Renal cortical epithelial cell (primary cell): ENCODE measurements at regions not wholly inside any gene's neighbourhood (a gene's known extent, or its start where the extent isn't known, plus 50 kb on each side); places are given as distances from the start of the nearest gene placed in this dataset.
A peak's percentile ranks its signal among the peaks of the same experiment; 100 is the strongest.

ENCODE experiments used
- DNase-seq: peaks from one replicate; pipeline ENCODE4 v3.0.0-alpha.2; 2011; ENCODE audit warnings: low read depth

DNA sequence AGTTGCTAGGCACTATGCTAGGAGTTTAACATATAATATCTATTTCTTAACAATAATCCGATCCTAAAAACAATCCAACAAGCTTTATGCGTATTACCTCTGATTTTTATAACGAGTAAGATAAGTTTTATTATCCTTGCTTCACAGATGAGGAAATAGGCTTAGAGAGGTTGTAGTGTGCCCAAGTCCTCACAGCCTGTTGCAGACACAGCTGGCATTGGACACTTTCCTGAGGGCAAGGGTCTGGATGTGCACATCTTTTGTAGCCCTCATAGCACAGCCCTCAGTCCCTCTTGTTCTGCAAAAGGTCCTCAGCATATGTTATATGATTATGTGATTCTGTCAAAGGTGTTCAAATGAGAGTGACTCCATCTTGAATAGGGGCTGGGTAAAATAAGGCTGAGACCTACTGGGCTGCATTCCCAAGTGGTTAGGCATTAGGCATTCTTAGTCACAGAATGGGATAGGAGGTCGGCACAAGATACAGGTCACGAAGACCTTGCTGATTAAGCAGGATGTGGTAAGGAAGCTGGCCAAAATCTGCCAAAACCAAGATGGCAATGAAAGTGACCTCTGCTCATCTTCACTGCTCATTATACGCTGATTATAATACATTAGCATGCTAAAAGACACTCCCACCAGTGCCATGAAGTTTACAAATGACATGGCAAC is 75.7 kb upstream of the F3 start:
- peak; percentile 77 for DNase-seq

DNA sequence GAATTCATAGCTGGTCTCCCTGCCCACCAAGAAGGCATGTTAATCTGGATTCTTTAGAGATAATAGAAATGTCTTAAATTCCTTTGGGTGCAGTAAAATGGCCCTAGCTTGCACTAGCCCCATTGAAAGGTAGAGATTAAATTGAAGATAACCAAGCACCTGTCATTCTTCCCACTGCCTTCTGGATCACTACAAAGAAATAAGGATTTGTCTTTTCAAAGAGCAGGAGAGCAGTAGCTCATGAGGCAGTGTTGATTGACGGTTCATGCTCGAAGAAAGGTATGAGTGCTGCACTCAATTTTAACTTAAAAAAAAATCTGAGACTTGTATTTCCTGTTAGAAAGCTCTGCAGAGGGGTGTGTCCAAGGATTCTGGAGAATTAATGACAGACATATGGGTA is 74.9 kb upstream of the F3 start:
- no peak for DNase-seq

DNA sequence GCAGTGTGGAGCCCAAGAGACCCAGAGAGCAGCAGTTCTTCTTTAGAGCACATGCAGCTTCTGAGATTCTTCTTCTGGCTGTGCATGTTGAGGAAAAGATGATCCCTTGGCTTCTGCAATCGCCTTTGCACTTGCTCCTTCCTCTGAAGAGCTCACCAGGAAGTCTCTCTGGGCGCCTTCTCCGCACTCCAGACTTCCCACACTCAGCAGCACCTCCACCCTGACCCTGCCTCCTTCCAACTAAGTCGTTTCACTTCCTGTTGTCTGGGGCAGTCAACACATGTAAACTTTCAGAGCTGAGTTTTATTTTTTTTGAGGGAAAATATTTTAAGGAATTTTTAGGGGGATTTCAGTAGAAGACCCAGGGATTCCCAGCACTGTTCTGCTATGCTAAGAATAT is 73.4 kb upstream of the F3 start:
- no peak for DNase-seq

DNA sequence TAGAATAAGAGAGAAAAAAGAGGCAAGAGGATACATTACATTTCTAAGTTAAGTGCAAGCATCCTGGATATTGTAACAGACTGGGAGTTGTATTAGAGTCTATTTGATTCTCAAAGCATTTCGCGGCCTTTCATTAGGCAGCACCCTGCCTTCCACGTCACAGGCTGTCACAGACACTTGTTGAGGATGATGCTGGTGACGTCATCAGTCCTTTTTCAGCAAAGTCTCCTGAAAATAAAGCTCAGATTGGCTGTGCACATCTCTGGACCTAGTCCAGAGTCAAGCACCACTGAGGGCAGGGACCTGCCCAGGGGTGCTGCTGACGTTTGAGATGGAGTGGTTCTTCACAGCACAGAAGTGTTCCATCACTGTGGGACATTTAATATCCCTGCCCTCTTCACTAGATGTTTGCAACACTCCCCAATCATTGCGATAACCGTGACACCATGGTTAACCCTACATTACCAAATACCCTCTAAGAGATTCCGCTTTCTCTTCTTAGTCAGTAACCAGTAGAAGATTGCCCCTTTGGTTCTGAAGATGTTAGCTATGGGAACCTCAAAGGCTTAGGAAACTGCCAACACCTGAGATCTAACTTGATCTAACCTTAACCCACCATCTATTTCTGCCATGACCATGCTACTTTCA is 72.7 kb upstream of the F3 start:
- DNase-seq = no peak

DNA sequence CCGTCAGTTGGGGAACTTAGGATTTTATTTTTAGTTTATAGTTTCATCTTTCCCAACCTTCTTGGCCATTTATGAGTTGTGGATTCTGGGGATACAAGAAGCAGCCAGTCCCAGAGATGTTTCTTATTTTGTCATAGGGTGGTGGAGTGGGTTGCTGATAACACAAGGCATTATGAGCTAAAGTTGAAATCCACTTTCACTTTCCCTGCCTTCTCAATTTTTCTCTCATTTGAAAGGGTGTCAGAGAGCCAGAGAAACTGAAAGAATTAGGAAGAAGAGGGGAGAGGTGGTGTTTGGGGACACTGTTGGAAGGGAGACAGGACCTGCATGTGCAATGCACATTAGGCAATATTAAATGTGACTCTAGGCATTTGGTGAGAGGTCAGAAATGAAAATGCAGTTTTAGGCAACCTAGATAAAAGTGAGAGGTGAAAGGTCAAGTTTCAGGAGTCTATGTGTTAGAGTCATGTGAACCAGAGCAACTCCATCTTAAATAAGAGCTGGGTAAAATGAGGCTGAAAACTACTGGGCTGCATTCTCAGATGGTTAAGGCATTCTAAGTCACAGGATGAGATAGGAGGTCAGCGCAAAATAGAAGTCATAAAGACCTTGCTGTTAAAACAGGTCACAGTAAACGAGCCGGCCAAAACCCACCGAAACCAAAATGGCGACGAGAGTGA is 71.1 kb upstream of the F3 start:
- DNase-seq = no peak

DNA sequence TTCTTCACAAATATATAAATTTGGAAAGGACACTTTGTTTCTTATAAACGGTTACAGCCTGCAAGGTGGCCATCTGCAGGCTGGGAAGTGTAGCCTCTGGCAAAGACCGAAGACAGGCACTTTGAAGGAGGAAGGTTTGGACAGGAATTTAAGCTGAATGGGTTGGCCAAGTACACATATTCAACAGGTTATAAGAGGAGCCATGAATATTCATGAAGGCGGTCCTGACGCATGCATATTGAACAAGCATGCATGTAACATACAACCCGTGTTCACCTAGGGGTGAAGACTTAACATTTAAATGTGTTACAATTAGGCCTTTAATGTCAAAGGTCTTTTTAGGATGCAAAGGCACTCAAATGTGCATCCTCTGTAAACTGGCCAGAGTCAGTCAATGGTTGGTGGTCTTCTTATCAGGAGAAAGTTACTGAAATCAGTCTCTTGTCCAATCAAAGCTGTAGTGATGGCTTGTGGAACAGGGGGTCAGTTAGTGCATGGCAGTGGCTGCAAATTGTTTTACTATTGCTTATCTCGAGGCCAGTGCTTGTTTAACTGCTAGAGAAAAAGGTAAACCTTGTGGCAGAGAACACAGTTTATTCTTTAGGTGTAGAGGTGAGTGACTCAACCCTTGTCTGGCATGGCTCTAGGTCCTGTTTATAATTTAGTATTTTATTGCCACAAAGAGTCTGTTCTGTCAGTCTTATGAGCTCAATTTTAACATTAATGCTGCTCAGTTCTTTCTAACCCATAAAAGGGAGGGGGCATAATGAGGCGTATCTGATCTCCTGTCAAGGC is 70.3 kb upstream of the F3 start:
- DNase-seq = no peak

DNA sequence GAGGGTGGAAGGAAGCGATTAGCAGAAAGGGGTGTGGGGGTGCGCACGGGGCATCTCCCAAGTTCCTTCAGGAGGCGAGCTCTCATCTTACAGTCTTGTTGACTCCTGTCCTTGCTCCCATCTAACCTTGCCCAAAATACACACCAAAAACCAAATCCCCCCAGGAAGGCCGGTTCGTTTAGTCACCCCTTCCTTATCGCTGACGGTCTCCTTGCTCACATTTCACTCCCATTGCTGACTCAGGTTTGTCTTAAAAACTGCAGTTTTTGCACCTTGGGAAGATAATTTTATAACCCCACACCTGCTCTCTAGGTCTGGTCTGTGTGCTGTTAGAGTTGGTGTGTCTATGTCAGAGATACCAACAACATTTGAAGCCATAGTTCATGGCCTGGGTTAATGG is 68.1 kb upstream of the F3 start:
- no peak for DNase-seq

DNA sequence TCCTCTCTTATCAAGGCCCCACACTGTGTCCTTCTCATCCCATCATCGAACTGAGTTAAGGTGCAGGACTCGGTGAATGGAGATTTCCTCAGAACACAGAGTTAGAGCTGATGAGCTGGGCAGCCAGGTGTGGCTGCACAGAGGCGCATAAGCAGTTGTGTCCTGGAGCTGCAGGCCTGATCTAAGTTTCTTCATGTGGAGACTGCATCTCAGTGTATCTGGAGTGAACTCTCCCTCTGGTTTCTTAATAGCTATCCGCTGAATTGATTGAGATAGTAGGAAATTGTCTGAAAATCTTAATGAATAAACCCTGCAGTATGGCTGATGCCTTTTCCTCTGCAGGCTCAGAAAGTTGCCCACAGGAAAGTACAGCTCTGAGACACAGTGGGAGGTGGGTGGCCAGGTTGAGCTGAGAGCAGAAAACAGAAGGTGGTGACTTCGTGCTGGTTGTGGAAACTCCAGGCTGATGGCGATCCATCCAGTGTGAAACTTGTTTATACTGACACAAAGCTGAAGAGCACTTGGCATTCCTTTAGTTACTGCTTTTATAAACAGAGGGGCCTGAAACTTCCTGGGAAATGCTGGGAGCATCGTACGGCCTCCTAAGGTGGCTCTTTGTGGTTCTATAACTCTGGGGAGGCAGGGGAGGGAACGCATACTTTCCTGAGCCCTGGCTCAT is 67.4 kb upstream of the F3 start:
- DNase-seq = no peak

GRCh38 chr1:94608142-94608851 is 66.7 kb upstream of the F3 start:
- DNase-seq = peak; percentile 99

DNA sequence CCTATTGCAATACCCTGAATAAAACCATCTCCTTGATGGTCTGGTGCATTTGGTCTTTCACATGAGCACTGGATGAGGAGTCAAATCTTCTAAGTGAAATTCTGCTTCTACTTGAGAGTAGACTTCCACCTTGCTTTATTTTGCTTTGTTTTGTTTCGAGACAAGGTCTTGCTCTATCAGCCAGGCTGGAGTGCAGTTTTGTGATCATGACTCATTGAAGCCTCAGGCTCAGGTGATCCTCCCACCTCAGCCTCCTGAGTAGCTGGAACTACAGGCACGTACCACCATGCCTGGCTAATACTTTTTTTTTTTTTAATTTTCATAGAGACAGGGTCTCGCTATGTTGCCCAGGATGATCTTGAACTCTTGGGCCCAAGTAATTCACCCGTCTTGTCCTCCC is 65.8 kb upstream of the F3 start:
- DNase-seq = peak; percentile 38

- DNase-seq = no peak
Measured at GRCh38 chr1:94606471-94606870, 64.9 kb upstream of the F3 start.

- DNase-seq = no peak
Measured at GRCh38 chr1:94603663-94604062, 62.1 kb upstream of the F3 start.

- DNase-seq = no peak
Measured at GRCh38 chr1:94602802-94603625, 61.5 kb upstream of the F3 start.

DNA sequence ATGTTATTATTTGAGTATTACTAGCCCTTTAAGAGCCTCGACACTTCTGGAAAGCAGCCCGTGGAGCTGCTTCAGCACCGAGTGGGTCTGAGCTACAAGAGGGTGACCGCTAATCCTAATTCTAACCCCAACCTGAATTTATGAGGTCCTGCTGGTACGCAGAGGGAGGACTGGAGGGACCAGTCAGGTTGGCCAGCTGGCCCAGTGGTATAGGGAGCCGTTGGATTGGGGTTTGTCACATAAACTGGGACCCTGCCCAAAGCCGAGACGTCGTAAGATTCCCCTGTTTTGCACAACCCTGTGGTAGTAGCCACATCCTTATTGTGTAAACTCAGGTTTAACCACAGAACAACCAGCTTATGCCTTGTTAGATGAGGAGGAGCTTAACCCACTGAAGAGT is 60.8 kb upstream of the F3 start:
- peak; percentile 69 for DNase-seq

- DNase-seq = no peak
Measured at GRCh38 chr1:94600556-94600955, 59.0 kb upstream of the F3 start.

GRCh38 chr1:94599095-94599813 is 57.7 kb upstream of the F3 start:
- peak; percentile 45 for DNase-seq

GRCh38 chr1:94597701-94598100 is 56.1 kb upstream of the F3 start:
- DNase-seq = no peak

DNA sequence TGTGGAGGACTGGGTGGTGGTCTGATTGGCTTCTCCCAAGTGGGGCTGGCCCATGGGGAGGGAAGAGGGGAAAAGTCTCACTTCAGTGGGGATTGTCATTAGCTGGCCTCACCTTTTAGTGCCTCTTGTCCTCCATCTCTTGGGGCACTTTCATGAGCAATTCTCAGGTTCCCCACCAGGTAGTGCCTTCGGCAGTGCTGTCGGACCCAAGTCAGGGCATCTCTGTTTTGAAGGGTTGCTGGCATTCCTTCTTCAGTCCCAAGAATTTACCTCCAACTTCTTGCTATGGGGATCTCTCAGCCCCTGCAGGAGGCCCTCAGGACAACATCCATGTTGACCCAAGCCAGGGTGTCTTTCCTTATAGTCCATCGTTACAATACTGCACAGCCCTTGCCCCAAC is 54.7 kb upstream of the F3 start:
- no peak for DNase-seq

DNA sequence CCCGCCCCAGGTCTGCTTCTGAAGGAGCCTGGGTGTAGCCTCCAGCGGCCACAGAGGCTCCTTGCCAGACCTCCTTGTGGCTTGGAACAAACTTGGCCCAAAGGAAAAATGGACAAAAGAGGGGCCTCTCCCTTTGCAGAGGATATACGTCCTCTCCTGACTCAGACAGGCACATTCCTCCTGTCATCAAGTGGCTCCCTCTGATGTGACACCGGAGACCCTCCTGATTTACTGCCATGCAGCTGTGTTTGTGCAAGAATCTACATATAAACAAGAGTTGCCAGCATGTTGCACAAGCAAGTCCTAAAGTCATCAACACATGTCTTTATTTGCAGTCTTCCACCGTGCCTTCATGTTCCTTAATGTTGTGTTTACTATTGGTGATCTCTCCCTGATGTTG is 54.1 kb upstream of the F3 start:
- no peak for DNase-seq

- DNase-seq = no peak
Measured at GRCh38 chr1:94593611-94594010, 52.1 kb upstream of the F3 start.
